H9 (cell line): ENCODE measurements at regions not wholly inside any gene's neighbourhood (a gene's known extent, or its start where the extent isn't known, plus 50 kb on each side); places are given as distances from the start of the nearest gene placed in this dataset.

Experiments
- DNase-seq: peaks from one replicate; pipeline ENCODE4 v3.0.0-alpha.2; 2017
- H2AFZ ChIP-seq: one replicate; pipeline ENCODE4 v1.6.1; 2013; ENCODE audit warnings: mild to moderate bottlenecking, low read length, control low read depth, moderate library complexity
- H2AK5ac ChIP-seq: 2 replicates; pipeline ENCODE4 v1.6.1; 2013; ENCODE audit warnings: low read length, control low read depth, mixed read lengths; ENCODE audit not compliant: insufficient read length
- H2BK120ac ChIP-seq: one replicate; pipeline ENCODE4 v1.6.1; 2013; ENCODE audit warnings: low read depth, mild to moderate bottlenecking, low read length, control low read depth, inconsistent platforms; ENCODE audit not compliant: poor library complexity, severe bottlenecking
- H2BK12ac ChIP-seq: 2 replicates; pipeline ENCODE4 v1.6.1; 2013; ENCODE audit warnings: low read length, control low read depth, mixed read lengths, low read depth; ENCODE audit not compliant: insufficient read length
- H2BK15ac ChIP-seq: 2 replicates; pipeline ENCODE4 v1.6.1; 2013; ENCODE audit warnings: low read depth, low read length, control low read depth
- H2BK20ac ChIP-seq: one replicate; pipeline ENCODE4 v1.6.1; 2013; ENCODE audit warnings: low read depth, mild to moderate bottlenecking, low read length, control low read depth, inconsistent platforms; ENCODE audit not compliant: poor library complexity, severe bottlenecking
- H2BK5ac ChIP-seq: 2 replicates; pipeline ENCODE4 v1.6.1; 2013; ENCODE audit warnings: low read length, control low read depth, mixed read lengths; ENCODE audit not compliant: insufficient read length
- H3K14ac ChIP-seq: 2 replicates; pipeline ENCODE4 v1.6.1; 2013; ENCODE audit warnings: low read length, control low read depth; ENCODE audit not compliant: insufficient read depth
- H3K18ac ChIP-seq: 2 replicates; pipeline ENCODE4 v1.6.1; 2013; ENCODE audit warnings: low read depth, mild to moderate bottlenecking, mixed read lengths, low read length, control low read depth; ENCODE audit not compliant: insufficient read length
- H3K23ac ChIP-seq: 2 replicates; pipeline ENCODE4 v1.6.1; 2013; ENCODE audit warnings: low read length, control low read depth, mixed read lengths, low read depth; ENCODE audit not compliant: insufficient read length
- H3K23me2 ChIP-seq: 2 replicates; pipeline ENCODE4 v1.6.1; 2013; ENCODE audit warnings: low read depth, mild to moderate bottlenecking, mixed read lengths, low read length, control low read depth; ENCODE audit not compliant: insufficient read length, poor library complexity, severe bottlenecking
- H3K27ac ChIP-seq: 2 replicates; pipeline ENCODE4 v1.5.1; 2013; ENCODE audit warnings: low read length, control low read depth, mixed read lengths, low read depth; ENCODE audit not compliant: insufficient read length
- H3K27me3 ChIP-seq: 2 replicates; pipeline ENCODE4 v1.6.1; 2013; ENCODE audit warnings: low read length, control low read depth, inconsistent platforms; ENCODE audit not compliant: insufficient read depth
- H3K4ac ChIP-seq: 2 replicates; pipeline ENCODE4 v1.6.1; 2013; ENCODE audit warnings: low read depth, mild to moderate bottlenecking, control low read depth, inconsistent platforms, low read length, moderate library complexity
- H3K4me1 ChIP-seq: 2 replicates; pipeline ENCODE4 v1.6.1; 2013; ENCODE audit warnings: low read length, control low read depth, inconsistent platforms; ENCODE audit not compliant: insufficient read depth
- H3K4me2 ChIP-seq: 2 replicates; pipeline ENCODE4 v1.6.1; 2013; ENCODE audit warnings: low read length, control low read depth, mixed read lengths; ENCODE audit not compliant: insufficient read length, insufficient read depth
- H3K56ac ChIP-seq: 2 replicates; pipeline ENCODE4 v1.6.1; 2013; ENCODE audit warnings: low read depth, mild to moderate bottlenecking, mixed read lengths, low read length, control low read depth; ENCODE audit not compliant: insufficient read length
- H3K79me1 ChIP-seq: 2 replicates; pipeline ENCODE4 v1.6.1; 2013; ENCODE audit warnings: low read depth, mild to moderate bottlenecking, moderate library complexity, low read length, control low read depth, inconsistent platforms; ENCODE audit not compliant: insufficient read depth, poor library complexity, severe bottlenecking
- H3K79me2 ChIP-seq: 2 replicates; pipeline ENCODE4 v1.6.1; 2013; ENCODE audit warnings: low read length, control low read depth, inconsistent platforms; ENCODE audit not compliant: insufficient read depth
- H3K9ac ChIP-seq: 2 replicates; pipeline ENCODE4 v1.6.1; 2013; ENCODE audit warnings: low read length, control low read depth, mixed read lengths; ENCODE audit not compliant: insufficient read length; ENCODE audit errors: extremely low read depth
- H3K9me3 ChIP-seq: one replicate; pipeline ENCODE4 v1.6.1; 2013; ENCODE audit warnings: low read depth, low read length, inconsistent platforms; ENCODE audit not compliant: control insufficient read depth
- H3T11ph ChIP-seq: one replicate; pipeline ENCODE4 v1.6.1; 2013; ENCODE audit warnings: mild to moderate bottlenecking, low read length, control low read depth, inconsistent platforms
- H4K20me1 ChIP-seq: one replicate; pipeline ENCODE4 v1.6.1; 2013; ENCODE audit not compliant: control insufficient read depth, insufficient read length, insufficient read depth
- H4K5ac ChIP-seq: 2 replicates; pipeline ENCODE4 v1.6.1; 2013; ENCODE audit warnings: low read depth, mild to moderate bottlenecking, mixed read lengths, low read length, control low read depth; ENCODE audit not compliant: insufficient read length
- H4K8ac ChIP-seq: replicated peaks from 2 replicates; pipeline ENCODE4 v1.6.1; 2013; ENCODE audit warnings: low read length, control low read depth, mixed read lengths, low read depth; ENCODE audit not compliant: insufficient read length
- H4K91ac ChIP-seq: 2 replicates; pipeline ENCODE4 v1.6.1; 2013; ENCODE audit warnings: low read depth, mild to moderate bottlenecking, moderate library complexity, mixed read lengths, low read length, control low read depth; ENCODE audit not compliant: insufficient read length
- H3K27ac Mint-ChIP-seq, 3 experiments: 2 replicates in 2 of 3; 3 replicates in 1 of 3; pipeline ENCODE4 v1.8.0; 2020 to 2021; ENCODE audit warnings: mixed read lengths in 3 of 3, mild to moderate bottlenecking in 1 of 3, moderate library complexity in 1 of 3
- H3K27me3 Mint-ChIP-seq: 2 replicates; pipeline ENCODE4 v1.8.0; 2021; ENCODE audit warnings: low read depth, mild to moderate bottlenecking, moderate library complexity, mixed read lengths
- H3K36me3 Mint-ChIP-seq, 3 experiments: 2 replicates in 2 of 3; 3 replicates in 1 of 3; pipeline ENCODE4 v1.8.0; 2020 to 2021; ENCODE audit warnings: low read depth in 3 of 3, mixed read lengths in 3 of 3; ENCODE audit not compliant: insufficient read depth in 1 of 3
- H3K4me1 Mint-ChIP-seq, 2 experiments: 2 replicates each; pipeline ENCODE4 v1.8.0; 2020; ENCODE audit warnings: mixed read lengths in 2 of 2
- H3K4me3 Mint-ChIP-seq, 2 experiments: 2 replicates in 1 of 2; 3 replicates in 1 of 2; pipeline ENCODE4 v1.8.0; 2020 to 2021; ENCODE audit warnings: mild to moderate bottlenecking in 2 of 2, mixed read lengths in 2 of 2, moderate library complexity in 1 of 2
- H3K9me3 Mint-ChIP-seq, 2 experiments: 2 replicates in 1 of 2; 3 replicates in 1 of 2; pipeline ENCODE4 v1.8.0; 2020; ENCODE audit warnings: mild to moderate bottlenecking in 2 of 2, mixed read lengths in 2 of 2, moderate library complexity in 1 of 2
- TF ChIP-seq, protein P1 (sequence below): fragments of 200-600 bp; sonication (generic); conservative IDR thresholded peaks from 3 replicates; pipeline ENCODE4 v1.8.0; 2021; ENCODE audit warnings: antibody characterized with exemption, mild to moderate bottlenecking

DNA sequence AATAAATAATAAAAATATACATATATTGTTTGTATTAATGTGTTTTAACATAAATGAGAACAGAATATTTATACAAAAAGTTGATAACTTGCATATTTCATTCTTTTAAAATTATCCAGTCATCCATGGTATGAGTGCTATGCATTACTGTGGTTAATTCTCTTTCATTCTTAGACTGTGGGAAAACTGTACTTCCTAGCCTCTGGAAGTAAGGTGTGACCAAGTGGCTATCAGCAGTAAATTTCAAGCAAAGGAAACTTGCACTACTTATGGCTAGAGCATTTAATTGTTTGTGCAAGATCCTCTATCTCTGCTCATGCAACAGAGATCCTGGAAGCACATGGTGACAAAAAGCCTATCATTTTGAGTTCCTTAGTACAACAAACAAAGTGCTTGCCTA lies 1054.5 kb upstream of the PABPC4L start:
- H3K27ac ChIP-seq = no peak overlapping the region
- H3K4me1 ChIP-seq = no peaks in the 10 kb centered on the region
- no peak overlapping the region for H3K4me2 ChIP-seq
- no peak overlapping the region for H3K56ac ChIP-seq
- H4K91ac ChIP-seq = no peak overlapping the region
- no peaks in the 10 kb centered on the region for H3K9me3 Mint-ChIP-seq
- H2BK15ac ChIP-seq = no peak overlapping the region
- no peak overlapping the region for H2BK20ac ChIP-seq
- H4K5ac ChIP-seq = no peak overlapping the region
- H3K18ac ChIP-seq = no peak overlapping the region
- H3K4ac ChIP-seq = no peak overlapping the region
- H4K20me1 ChIP-seq = no peaks in the 10 kb centered on the region
- no peaks in the 10 kb centered on the region for H3K36me3 Mint-ChIP-seq
- H3K9ac ChIP-seq = no peak overlapping the region
- no peaks in the 10 kb centered on the region for H3K9me3 ChIP-seq
- no peaks in the 10 kb centered on the region for H3K79me1 ChIP-seq
- H2BK5ac ChIP-seq = no peak overlapping the region
- no peak for DNase-seq
- no peak overlapping the region for H2BK120ac ChIP-seq
- H3K23me2 ChIP-seq = no peaks in the 10 kb centered on the region
- H4K8ac ChIP-seq = no peak overlapping the region
- H3K14ac ChIP-seq = no peak overlapping the region
- H3K27me3 ChIP-seq = no peaks in the 10 kb centered on the region
- H3K23ac ChIP-seq = no peak overlapping the region
- no peak overlapping the region for H3K4me3 Mint-ChIP-seq
- peak overlapping the region in 1 of 3 experiments; percentile 93; a peak in 2 of 7 replicates for H3K27ac Mint-ChIP-seq
- no peak overlapping the region for H2BK12ac ChIP-seq
- no peak overlapping the region for H3T11ph ChIP-seq
- no peaks in the 10 kb centered on the region for H3K79me2 ChIP-seq
- no peak overlapping the region for H2AFZ ChIP-seq
- TF ChIP-seq, protein P1, sequence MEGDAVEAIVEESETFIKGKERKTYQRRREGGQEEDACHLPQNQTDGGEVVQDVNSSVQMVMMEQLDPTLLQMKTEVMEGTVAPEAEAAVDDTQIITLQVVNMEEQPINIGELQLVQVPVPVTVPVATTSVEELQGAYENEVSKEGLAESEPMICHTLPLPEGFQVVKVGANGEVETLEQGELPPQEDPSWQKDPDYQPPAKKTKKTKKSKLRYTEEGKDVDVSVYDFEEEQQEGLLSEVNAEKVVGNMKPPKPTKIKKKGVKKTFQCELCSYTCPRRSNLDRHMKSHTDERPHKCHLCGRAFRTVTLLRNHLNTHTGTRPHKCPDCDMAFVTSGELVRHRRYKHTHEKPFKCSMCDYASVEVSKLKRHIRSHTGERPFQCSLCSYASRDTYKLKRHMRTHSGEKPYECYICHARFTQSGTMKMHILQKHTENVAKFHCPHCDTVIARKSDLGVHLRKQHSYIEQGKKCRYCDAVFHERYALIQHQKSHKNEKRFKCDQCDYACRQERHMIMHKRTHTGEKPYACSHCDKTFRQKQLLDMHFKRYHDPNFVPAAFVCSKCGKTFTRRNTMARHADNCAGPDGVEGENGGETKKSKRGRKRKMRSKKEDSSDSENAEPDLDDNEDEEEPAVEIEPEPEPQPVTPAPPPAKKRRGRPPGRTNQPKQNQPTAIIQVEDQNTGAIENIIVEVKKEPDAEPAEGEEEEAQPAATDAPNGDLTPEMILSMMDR = no peak
- no peaks in the 10 kb centered on the region for H3K27me3 Mint-ChIP-seq
- no peak overlapping the region for H2AK5ac ChIP-seq
- H3K4me1 Mint-ChIP-seq = 0 out of 4 replicates have a peak, but pooled peaks cover 0 to under 1% of the 10 kb centered on the region in 2 experiments
